ENCODE measurements at regions not wholly inside any gene's neighbourhood (a gene's known extent, or its start where the extent isn't known, plus 50 kb on each side); places are given as distances from the start of the nearest gene placed in this dataset.
"Not testable (repeated sequence)": the region's sequence is repeated elsewhere in the genome, so short reads cannot be mapped to it uniquely, and the experiment has no call there.

- no peak for DNase-seq
Measured at GRCh38 chr3:144477593-144477992, 506.0 kb downstream of the DIPK2A start.

- DNase-seq, result no peak
Measured at GRCh38 chr3:144480416-144480919, 508.8 kb downstream of the DIPK2A start.

GRCh38 chr3:144482876-144483275, 511.3 kb downstream of the DIPK2A start:
- DNase-seq, result no peak

- no peak for DNase-seq
Measured at GRCh38 chr3:144487011-144487410, 515.4 kb downstream of the DIPK2A start.

GRCh38 chr3:144488927-144489326, 517.3 kb downstream of the DIPK2A start:
- DNase-seq, result no peak

- no peak for DNase-seq
Measured at GRCh38 chr3:144491333-144491732, 519.7 kb downstream of the DIPK2A start.

- DNase-seq, result not testable (repeated sequence)
Measured at GRCh38 chr3:144494651-144495050, 523.0 kb downstream of the DIPK2A start.

- no peak for DNase-seq
Measured at GRCh38 chr3:144496141-144496835, 524.7 kb downstream of the DIPK2A start.

- no peak for DNase-seq
Measured at GRCh38 chr3:144497452-144497851, 525.8 kb downstream of the DIPK2A start.

GRCh38 chr3:144499001-144499930, 527.6 kb downstream of the DIPK2A start:
- DNase-seq, result no peak

GRCh38 chr3:144501467-144501866, 529.8 kb downstream of the DIPK2A start:
- DNase-seq, result no peak

- DNase-seq, result no peak
Measured at GRCh38 chr3:144502402-144502801, 530.8 kb downstream of the DIPK2A start.

GRCh38 chr3:144506375-144506774, 534.8 kb downstream of the DIPK2A start:
- DNase-seq, result not testable (repeated sequence)

GRCh38 chr3:144511346-144511745, 539.7 kb downstream of the DIPK2A start:
- DNase-seq, result no peak

- no peak for DNase-seq
Measured at GRCh38 chr3:144516026-144516425, 544.4 kb downstream of the DIPK2A start.

- no peak for DNase-seq
Measured at GRCh38 chr3:144516589-144516988, 545.0 kb downstream of the DIPK2A start.

GRCh38 chr3:144521131-144521530, 549.5 kb downstream of the DIPK2A start:
- DNase-seq, result no peak

- DNase-seq, result no peak
Measured at GRCh38 chr3:144522456-144522855, 550.8 kb downstream of the DIPK2A start.

GRCh38 chr3:144523396-144523795, 551.8 kb downstream of the DIPK2A start:
- no peak for DNase-seq

- no peak for DNase-seq
Measured at GRCh38 chr3:144524531-144524930, 552.9 kb downstream of the DIPK2A start.

- DNase-seq, result no peak
Measured at GRCh38 chr3:144529566-144529965, 557.9 kb downstream of the DIPK2A start.

GRCh38 chr3:144544871-144545270, 573.2 kb downstream of the DIPK2A start:
- DNase-seq, result peak; percentile 15

GRCh38 chr3:144546539-144546938, 574.9 kb downstream of the DIPK2A start:
- no peak for DNase-seq

GRCh38 chr3:144548346-144548745, 576.7 kb downstream of the DIPK2A start:
- no peak for DNase-seq

All from NCI-H2227 treated with DMSO at 0.1 percent for 48 hours (cell line).